ENCODE measurements at regions not wholly inside any gene's neighbourhood (a gene's known extent, or its start where the extent isn't known, plus 50 kb on each side); places are given as distances from the start of the nearest gene placed in this dataset.

- TF ChIP-seq POLR2A (IDR thresholded peaks at IDR 0.05) = no peak
- no peak for TF ChIP-seq CTCF (IDR thresholded peaks at IDR 0.05)
These were observed 629.0 kb downstream of the TBC1D22A start for GRCh38 chr22:47391169-47392053.

Data from adrenal gland (tissue), 5 donors.